ENCODE measurements at regions not wholly inside any gene's neighbourhood (a gene's known extent, or its start where the extent isn't known, plus 50 kb on each side); places are given as distances from the start of the nearest gene placed in this dataset.

GRCh38 chr17:33529816-33530215 lies 236.7 kb upstream of the ASIC2 start:
- no peak for TF ChIP-seq CTCF (IDR thresholded peaks at IDR 0.05; ENCODE audit: low read depth, low read length)
- TF ChIP-seq EZH2phosphoT487 (IDR thresholded peaks at IDR 0.05; ENCODE audit: low read depth), result no peak

All from OCI-LY3 (cell line).